ENCODE measurements at regions not wholly inside any gene's neighbourhood (a gene's known extent, or its start where the extent isn't known, plus 50 kb on each side); places are given as distances from the start of the nearest gene placed in this dataset.

- no peak for DNase-seq
These were observed 242.2 kb downstream of the ZNF516 start for GRCh38 chr18:76252880-76253279.

GRCh38 chr18:76252139-76252538, 242.9 kb downstream of the ZNF516 start:
- DNase-seq: no peak

- no peak for DNase-seq
These were observed 243.4 kb downstream of the ZNF516 start for GRCh38 chr18:76251691-76252090.

- no peak for DNase-seq
These were observed 248.5 kb downstream of the ZNF516 start for GRCh38 chr18:76246590-76246989.

- no peak for DNase-seq
These were observed 260.4 kb downstream of the ZNF516 start for GRCh38 chr18:76234676-76235060.

- no peak for DNase-seq
These were observed 261.0 kb downstream of the ZNF516 start for GRCh38 chr18:76233876-76234675.

- no peak for DNase-seq
These were observed 261.6 kb downstream of the ZNF516 start for GRCh38 chr18:76233406-76233805.

- DNase-seq: no peak
These were observed 262.3 kb downstream of the ZNF516 start for GRCh38 chr18:76232779-76233178.

GRCh38 chr18:76232010-76232409, 263.0 kb downstream of the ZNF516 start:
- no peak for DNase-seq

GRCh38 chr18:76231402-76231801, 263.6 kb downstream of the ZNF516 start:
- DNase-seq: no peak

- DNase-seq: no peak
These were observed 264.3 kb downstream of the ZNF516 start for GRCh38 chr18:76230791-76231190.

- DNase-seq: no peak
These were observed 266.3 kb downstream of the ZNF516 start for GRCh38 chr18:76228716-76229115.

- DNase-seq: no peak
These were observed 267.3 kb downstream of the ZNF516 start for GRCh38 chr18:76227759-76228158.

- DNase-seq: no peak
These were observed 271.6 kb downstream of the ZNF516 start for GRCh38 chr18:76223403-76223802.

- DNase-seq: no peak
These were observed 276.0 kb downstream of the ZNF516 start for GRCh38 chr18:76219023-76219422.

- no peak for DNase-seq
These were observed 278.9 kb downstream of the ZNF516 start for GRCh38 chr18:76216096-76216495.

- no peak for DNase-seq
These were observed 281.1 kb downstream of the ZNF516 start for GRCh38 chr18:76213991-76214390.

- DNase-seq: no peak
These were observed 282.1 kb downstream of the ZNF516 start for GRCh38 chr18:76212960-76213359.

- DNase-seq: no peak
These were observed 285.4 kb downstream of the ZNF516 start for GRCh38 chr18:76209597-76209996.

GRCh38 chr18:76208678-76209306, 286.2 kb downstream of the ZNF516 start:
- DNase-seq: no peak

- no peak for DNase-seq
These were observed 289.1 kb downstream of the ZNF516 start for GRCh38 chr18:76205906-76206305.

GRCh38 chr18:76203552-76203951, 291.5 kb downstream of the ZNF516 start:
- DNase-seq: no peak

GRCh38 chr18:76202322-76202721, 292.7 kb downstream of the ZNF516 start:
- no peak for DNase-seq

- no peak for DNase-seq
These were observed 299.4 kb downstream of the ZNF516 start for GRCh38 chr18:76195601-76196000.

GRCh38 chr18:76188097-76188496, 306.9 kb downstream of the ZNF516 start:
- no peak for DNase-seq

All from stimulated activated CD4-positive, alpha-beta T cell treated with anti-CD3 and anti-CD28 coated beads, Interleukin-2, amount 100 ng/mL, for 24 hours (primary cell).